ENCODE measurements at regions not wholly inside any gene's neighbourhood (a gene's known extent, or its start where the extent isn't known, plus 50 kb on each side); places are given as distances from the start of the nearest gene placed in this dataset.

DNA sequence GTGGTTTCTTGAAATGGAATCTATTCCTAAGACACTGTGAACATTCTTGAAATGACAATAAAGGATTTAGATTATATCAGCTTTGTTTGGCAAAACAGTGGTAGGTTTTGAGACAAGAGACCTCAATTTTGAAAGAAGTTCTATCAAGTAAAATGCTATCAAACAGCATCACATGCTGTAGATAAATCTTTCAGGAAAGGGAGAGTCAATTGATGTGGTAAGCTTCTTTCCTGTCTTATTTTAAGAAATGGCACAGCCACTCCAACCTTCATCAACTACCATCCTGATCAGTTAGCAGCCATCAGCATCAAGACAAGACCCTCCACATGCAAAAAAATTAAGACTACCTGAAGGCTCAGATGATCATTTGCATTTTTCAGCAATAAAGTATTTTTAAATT, 495.4 kb downstream of the TRIB2 start:
- TF ChIP-seq, protein P1, sequence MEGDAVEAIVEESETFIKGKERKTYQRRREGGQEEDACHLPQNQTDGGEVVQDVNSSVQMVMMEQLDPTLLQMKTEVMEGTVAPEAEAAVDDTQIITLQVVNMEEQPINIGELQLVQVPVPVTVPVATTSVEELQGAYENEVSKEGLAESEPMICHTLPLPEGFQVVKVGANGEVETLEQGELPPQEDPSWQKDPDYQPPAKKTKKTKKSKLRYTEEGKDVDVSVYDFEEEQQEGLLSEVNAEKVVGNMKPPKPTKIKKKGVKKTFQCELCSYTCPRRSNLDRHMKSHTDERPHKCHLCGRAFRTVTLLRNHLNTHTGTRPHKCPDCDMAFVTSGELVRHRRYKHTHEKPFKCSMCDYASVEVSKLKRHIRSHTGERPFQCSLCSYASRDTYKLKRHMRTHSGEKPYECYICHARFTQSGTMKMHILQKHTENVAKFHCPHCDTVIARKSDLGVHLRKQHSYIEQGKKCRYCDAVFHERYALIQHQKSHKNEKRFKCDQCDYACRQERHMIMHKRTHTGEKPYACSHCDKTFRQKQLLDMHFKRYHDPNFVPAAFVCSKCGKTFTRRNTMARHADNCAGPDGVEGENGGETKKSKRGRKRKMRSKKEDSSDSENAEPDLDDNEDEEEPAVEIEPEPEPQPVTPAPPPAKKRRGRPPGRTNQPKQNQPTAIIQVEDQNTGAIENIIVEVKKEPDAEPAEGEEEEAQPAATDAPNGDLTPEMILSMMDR (IDR thresholded peaks at IDR 0.05; ENCODE audit: insufficient read depth, low read length, poor library complexity, severe bottlenecking), result no peak
- no peak for TF ChIP-seq EZH2phosphoT487 (conservative IDR thresholded peaks at IDR 0.05; ENCODE audit: low read length)
